ENCODE measurements at regions not wholly inside any gene's neighbourhood (a gene's known extent, or its start where the extent isn't known, plus 50 kb on each side); places are given as distances from the start of the nearest gene placed in this dataset.
"Not testable (repeated sequence)": the region's sequence is repeated elsewhere in the genome, so short reads cannot be mapped to it uniquely, and the experiment has no call there.

GRCh38 chr4:128444544-128445302, 157.1 kb upstream of the PGRMC2 start:
- DNase-seq: no peak

DNA sequence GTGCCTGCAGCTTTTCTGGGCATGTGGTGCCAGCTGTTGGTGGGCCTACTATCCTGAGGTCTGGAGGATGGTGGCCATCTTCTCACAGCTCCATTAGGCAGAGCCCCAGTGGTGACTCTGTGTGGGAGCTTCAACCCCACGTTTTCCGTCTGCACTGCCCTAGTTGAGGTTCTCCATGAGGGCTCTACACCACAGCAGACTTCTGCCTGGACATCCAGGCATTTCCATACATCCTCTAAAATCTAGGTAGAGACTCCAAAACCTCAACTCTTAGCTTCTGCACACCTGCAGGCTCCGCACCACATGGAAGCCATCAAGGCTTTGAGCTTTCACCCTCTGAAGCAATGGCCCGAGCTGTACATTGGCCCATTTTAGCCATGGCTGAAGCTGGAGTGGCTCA, 153.3 kb upstream of the PGRMC2 start:
- no peak for DNase-seq

DNA sequence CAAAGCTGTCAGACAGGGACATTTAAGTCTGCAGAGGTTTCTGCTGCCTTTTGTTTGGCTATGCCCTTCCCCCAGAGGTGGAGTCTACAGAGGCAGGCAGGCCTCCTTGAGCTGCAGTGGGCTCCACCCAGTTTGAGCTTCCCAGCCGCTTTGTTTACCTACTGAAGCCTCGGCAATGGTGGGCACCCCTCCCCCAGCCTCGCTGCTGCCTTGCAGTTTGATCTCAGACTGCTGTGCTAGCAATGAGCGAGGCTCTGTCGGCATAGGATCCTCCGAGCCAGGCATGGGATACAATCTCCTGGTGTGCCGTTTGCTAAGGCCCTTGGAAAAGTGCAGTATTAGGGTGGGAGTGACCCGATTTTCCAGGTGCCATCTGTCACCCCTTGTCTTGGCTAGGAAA, 149.4 kb upstream of the PGRMC2 start:
- DNase-seq: not testable (repeated sequence)

DNA sequence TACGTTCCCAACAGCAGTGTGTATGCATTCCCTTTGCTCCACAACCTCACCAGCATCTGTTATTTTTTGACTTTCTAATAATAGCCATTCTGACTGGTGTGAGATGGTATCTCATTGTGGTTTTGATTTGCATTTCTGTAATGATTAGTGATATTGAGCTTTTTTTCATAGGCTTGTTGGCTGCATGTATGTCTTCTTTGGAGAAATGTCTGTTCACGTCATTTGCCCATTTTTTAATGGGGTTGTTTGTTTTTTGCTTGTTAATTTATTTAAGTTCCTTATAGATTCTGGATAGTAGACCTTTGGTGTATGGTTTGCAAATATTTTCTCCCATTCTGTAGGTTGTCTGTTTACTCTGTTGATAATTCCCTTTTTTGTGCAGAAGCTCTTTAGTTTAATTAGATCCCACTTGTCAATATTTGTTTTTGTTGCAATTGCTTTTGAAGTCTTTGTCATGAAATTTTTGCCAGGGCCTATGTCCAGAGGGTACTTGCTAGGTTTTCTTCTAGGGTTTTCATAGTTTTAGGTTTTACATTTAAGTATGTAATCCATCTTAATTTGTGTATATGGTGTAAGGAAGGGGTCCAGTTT, 141.5 kb upstream of the PGRMC2 start:
- DNase-seq: not testable (repeated sequence)

DNA sequence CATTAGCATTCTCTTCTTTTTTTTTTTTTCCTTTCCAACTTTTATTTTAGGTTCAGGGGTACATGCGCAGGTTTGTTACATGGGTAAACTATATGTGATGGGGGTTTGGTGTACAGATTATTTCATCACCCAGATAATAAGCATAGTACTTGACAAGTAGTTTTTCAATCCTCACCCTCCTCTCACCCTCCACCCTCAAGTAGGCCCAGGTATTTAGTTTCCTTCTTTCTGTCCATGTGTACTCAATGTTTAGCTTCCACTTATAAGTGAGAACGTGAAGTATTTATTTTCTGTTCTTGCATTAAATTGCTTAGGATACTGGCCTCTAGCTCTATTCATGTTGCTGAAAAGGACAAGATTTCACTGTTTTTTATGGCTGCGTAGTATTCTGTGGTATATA, 140.8 kb upstream of the PGRMC2 start:
- no peak for DNase-seq

DNA sequence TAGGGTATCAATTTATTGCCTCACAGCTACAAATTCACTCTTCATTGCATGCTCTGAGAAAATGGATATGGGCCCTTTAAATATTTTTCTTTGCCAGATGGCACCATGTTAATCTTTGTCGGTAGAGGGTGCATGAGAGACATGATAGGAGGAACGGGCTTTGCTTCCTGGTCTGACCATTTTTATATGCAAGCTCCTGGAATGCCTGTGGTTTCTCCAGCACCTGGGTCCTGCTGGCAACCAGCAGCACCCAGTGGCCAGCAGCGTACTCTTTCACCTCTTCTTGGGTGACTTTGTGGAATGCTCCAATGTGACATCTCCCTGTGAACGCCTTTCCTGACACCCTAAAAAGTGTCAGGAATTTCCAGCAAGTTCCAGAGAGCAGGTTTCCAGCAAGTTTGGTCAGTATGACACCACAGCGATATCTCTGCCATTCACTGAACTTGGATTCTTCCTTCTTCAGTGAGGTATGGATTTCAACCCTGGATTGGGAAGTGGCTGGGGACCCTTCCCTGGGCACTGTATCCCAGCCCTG, 140.3 kb upstream of the PGRMC2 start:
- DNase-seq: no peak

- no peak for DNase-seq
Observed at GRCh38 chr4:128424527-128425497, 137.2 kb upstream of the PGRMC2 start.

DNA sequence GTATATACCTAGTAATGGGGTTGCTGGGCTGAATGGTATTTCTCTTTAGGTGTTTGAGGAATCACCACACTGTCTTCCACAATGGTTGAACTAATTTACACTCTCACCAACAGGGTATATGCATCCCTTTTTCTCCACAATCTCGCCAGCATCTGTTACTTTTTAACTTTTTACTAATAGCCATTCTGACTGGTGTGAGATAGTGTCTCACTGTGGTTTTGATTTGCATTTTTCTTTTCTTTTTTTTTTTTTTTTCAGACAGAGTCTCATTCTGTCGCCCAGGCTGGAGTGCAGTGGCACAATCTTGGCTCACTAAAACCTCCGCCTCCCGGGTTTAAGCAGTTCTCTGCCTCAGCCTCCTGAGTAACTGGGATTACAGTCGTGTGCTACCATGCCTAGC, 134.7 kb upstream of the PGRMC2 start:
- not testable (repeated sequence) for DNase-seq

DNA sequence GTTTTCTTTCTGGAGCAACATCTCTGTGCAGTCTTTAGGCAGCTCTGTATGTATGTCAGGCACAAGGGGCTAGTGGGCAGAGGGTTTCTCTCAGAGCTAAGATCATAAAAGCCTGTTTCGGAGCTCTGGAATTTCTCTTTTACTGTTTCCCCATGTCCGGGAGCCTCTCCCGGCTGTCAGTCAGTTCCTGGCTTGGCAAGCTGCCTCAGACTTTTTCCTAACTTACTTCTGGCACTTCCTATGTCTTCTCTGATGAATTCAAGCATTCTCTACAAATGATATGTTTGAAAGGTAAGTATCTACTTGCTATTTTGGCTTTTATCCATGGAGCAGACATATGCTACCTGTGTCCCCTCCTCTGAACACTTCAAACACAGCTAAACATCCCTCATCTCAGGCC, 129.3 kb upstream of the PGRMC2 start:
- no peak for DNase-seq

DNA sequence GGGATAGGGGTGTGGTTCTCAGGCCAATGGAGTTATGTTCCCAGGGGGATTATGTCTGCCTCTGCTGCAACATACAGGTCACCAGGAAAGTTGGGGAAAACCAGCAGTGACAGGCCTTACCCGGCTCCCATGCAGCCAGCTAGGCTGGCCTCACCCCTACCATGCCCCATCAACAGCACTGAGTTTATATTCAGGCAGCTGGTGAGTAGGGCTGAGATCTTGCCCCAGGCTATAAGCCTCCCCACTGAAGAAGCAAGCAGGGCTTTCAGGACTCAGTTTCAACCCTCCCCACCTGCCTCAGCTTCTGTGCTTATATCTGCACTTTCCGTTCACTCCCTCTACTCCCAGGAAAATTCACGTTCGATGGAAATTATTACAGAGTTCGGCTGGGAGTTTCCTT, 122.4 kb upstream of the PGRMC2 start:
- no peak for DNase-seq

DNA sequence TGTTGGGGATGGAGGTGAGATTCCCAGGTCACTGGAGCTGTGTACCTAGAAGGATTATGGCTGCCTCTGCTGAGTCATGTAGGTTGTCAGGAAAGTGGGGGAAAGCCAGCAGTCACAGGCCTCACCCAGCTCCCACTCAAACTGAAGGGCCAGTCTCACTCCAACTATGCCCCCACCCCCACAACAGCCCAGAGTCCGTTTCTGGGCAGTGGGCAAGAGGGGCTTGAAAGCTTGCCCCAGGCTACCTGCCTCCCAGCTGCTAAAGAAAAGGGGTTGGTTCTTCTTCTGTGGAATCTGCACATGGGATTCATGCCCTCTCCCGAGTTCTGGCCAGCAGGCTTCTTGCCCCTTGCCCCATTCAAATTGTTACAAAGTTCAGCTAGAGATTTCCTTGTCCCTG, 116.0 kb upstream of the PGRMC2 start:
- DNase-seq: no peak

- no peak for DNase-seq
Observed at GRCh38 chr4:128394778-128395177, 107.2 kb upstream of the PGRMC2 start.

GRCh38 chr4:128393101-128393704, 105.6 kb upstream of the PGRMC2 start:
- DNase-seq: no peak

- DNase-seq: no peak
Observed at GRCh38 chr4:128390475-128390996, 102.9 kb upstream of the PGRMC2 start.

DNA sequence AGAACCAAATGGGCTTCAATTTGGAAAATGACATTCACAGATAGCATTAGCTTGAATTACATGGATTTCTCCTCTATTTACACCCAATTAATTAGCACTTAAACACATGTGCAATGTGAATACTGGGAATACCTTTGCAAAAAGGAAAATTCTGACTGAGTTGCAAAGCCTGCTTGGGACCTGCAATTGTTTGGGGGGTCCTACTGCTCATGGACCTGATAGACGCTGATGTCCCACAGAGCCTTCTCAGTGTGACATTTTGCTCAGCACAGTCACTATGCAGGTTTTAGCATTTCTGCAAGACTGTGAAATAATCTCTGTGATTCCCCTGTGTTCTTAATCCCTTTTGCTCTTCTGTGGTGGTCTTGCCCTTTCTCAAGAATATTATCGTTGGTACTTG, 101.2 kb upstream of the PGRMC2 start:
- no peak for DNase-seq

GRCh38 chr4:128388352-128388630, 100.7 kb upstream of the PGRMC2 start:
- no peak for DNase-seq

- DNase-seq: no peak
Observed at GRCh38 chr4:128387600-128388351, 100.2 kb upstream of the PGRMC2 start.

DNA sequence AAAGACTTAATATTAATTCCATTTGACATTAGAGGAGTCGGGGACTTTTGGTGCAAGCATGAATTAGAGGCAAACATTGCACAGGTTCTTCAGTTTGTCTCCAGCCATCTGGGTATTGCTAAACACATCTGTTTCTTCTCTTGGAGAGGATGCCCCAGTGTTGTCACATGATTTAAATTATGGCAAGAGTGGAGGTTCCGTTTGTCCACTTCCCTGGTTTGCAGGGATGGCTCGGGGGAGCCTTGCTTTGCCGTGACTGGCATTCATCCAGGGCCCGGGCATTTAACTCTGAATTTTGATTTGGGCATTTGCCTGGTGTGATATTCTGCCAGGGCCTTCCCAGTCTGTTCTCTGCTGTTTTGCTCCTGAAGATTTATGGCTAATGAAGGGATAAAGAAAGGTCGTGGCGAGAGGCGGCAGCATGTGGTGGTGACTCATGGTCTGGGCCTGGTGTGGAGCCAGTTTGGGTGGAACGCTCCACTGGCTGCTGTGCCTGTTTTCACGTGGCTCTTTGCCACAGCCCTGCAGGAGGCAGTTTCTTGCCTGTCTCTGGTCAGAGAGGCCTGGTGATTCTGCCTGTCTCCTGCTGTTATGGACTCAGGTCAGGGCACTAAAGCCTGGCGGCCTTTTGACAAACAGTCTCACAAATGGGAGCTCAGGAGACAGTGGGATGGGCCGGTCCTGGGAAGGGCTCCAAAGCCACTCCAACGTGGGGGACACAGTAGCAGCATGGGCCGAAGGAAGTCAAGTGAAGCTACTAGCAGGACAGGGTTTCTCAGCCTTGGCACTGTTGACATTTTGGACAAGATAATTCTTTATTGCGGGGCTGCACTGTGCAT, 99.4 kb upstream of the PGRMC2 start:
- DNase-seq: no peak

- DNase-seq: no peak
Observed at GRCh38 chr4:128385683-128386304, 98.2 kb upstream of the PGRMC2 start.

- no peak for DNase-seq
Observed at GRCh38 chr4:128384765-128385598, 97.4 kb upstream of the PGRMC2 start.
